ENCODE measurements at regions not wholly inside any gene's neighbourhood (a gene's known extent, or its start where the extent isn't known, plus 50 kb on each side); places are given as distances from the start of the nearest gene placed in this dataset.

- H3K27me3 ChIP-seq = no peaks in the 10 kb centered on the region
- H3K9ac ChIP-seq = no peak overlapping the region
- no peak for TF ChIP-seq Cebpa-rat (IDR thresholded peaks at IDR 0.05)
- no peaks in the 10 kb centered on the region for H3K9me3 ChIP-seq (replicated peaks in 1 of 11)
- no peaks in the 10 kb centered on the region for H4K20me1 ChIP-seq
- H3K4me2 ChIP-seq = no peak overlapping the region
- no peak overlapping the region for H3K27ac ChIP-seq
- no peak overlapping the region for H3K4me3 ChIP-seq
- peaks cover 0 to 7% (median 0%) of the 10 kb centered on the region in 10 experiments; a peak in 2 of 20 replicates for H3K4me1 ChIP-seq
- H3K36me3 ChIP-seq = no peaks in the 10 kb centered on the region
Measured at GRCh38 chr6:40896696-40897095, 142.3 kb downstream of the UNC5CL start.

GRCh38 chr6:40894962-40895799, 143.8 kb downstream of the UNC5CL start:
- no peak for TF ChIP-seq Cebpa-rat (IDR thresholded peaks at IDR 0.05)
- Histone ChIP-seq H3K9ac (no peak overlapping the region), H3K27me3 (no peaks in the 10 kb centered on the region), H3K4me2 (0 out of 22 replicates have a peak overlapping the region, but pooled peaks of 2 of the 11 experiments have one; percentile 11 to 18), H3K27ac (no peak overlapping the region), H3K4me3 (no peak overlapping the region), H3K9me3 (replicated peaks in 1 of 11) (no peaks in the 10 kb centered on the region), H3K36me3 (no peaks in the 10 kb centered on the region), H3K4me1 (peaks cover 0 to 7% (median 0%) of the 10 kb centered on the region in 10 experiments; a peak in 2 of 20 replicates), H4K20me1 (no peaks in the 10 kb centered on the region)

DNA sequence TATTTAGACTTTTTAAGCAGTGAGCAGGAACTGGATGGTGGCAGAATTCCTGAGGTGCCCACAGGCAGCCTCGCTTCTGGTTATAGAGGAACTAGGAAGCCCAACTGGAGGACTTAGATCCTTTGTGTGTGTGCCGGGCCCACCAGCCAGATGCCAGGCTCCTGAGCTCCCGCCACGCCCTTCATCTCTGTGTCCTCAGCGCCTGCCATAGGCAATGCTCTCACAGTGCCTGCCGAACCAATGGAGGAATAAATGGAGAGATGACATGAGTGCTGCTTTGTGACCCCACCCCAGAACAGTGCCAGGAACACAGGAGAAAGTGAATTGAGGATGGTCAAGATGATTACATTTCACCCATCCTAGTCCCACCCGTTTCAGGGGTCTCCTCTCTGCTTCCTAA, 146.0 kb downstream of the UNC5CL start:
- H3K4me2 ChIP-seq = no peak overlapping the region
- H4K20me1 ChIP-seq = no peaks in the 10 kb centered on the region
- no peak overlapping the region for H3K4me3 ChIP-seq
- no peaks in the 10 kb centered on the region for H3K9me3 ChIP-seq (replicated peaks in 1 of 11)
- no peak for TF ChIP-seq Cebpa-rat (IDR thresholded peaks at IDR 0.05)
- H3K4me1 ChIP-seq = peaks cover 0 to 7% (median 0%) of the 10 kb centered on the region in 10 experiments; a peak in 2 of 20 replicates
- H3K9ac ChIP-seq = no peak overlapping the region
- H3K27ac ChIP-seq = no peak overlapping the region
- H3K36me3 ChIP-seq = no peaks in the 10 kb centered on the region
- no peaks in the 10 kb centered on the region for H3K27me3 ChIP-seq

DNA sequence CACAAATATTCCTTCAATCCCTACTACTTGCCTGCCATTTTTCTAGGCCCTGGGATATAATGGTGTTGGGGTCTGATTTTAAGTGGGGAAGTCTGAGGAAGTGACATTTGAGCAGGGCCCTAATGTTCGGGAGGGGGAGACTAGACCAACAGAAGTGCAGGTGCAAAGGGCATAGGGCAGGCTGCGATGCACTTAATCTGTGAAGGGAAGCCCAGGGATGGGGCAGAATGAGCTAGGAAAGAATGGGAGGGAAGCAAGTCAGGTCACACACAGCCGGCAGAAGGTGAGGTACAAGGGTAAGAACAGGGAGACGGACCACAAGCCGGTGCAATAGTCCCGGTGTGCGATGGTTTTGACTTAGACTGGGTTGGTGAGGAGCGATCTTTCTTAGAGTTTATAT, 146.8 kb downstream of the UNC5CL start:
- H3K4me2 ChIP-seq = no peak overlapping the region
- H3K36me3 ChIP-seq = no peaks in the 10 kb centered on the region
- no peaks in the 10 kb centered on the region for H4K20me1 ChIP-seq
- peaks cover 0 to 7% (median 0%) of the 10 kb centered on the region in 10 experiments; a peak in 2 of 20 replicates for H3K4me1 ChIP-seq
- no peaks in the 10 kb centered on the region for H3K9me3 ChIP-seq (replicated peaks in 1 of 11)
- no peaks in the 10 kb centered on the region for H3K27me3 ChIP-seq
- H3K9ac ChIP-seq = no peak overlapping the region
- H3K4me3 ChIP-seq = no peak overlapping the region
- H3K27ac ChIP-seq = no peak overlapping the region
- TF ChIP-seq Cebpa-rat (IDR thresholded peaks at IDR 0.05) = no peak

DNA sequence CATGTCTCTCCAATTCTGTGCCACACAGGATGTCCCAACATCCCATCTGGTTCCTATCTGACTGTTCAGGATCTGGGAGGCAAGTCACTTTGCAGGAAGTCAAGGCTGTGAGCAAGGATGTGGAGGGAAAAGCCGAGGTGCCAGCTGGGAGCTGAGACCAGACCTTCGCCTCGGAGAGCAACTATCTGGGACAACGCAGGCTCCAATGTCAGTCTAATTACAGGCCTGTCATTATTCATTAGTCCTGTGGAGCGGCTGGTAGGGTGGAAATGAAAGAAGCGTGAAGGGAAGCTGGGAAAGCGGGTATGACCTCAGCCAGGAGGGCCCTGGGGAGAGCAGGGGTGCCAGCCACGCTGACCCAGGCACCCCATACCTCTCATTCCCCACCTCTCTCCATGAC, 147.3 kb downstream of the UNC5CL start:
- Histone ChIP-seq H3K9ac (no peak overlapping the region), H3K27ac (no peak overlapping the region), H3K4me3 (no peak overlapping the region), H3K4me1 (peaks cover 0 to 7% (median 0%) of the 10 kb centered on the region in 10 experiments; a peak in 2 of 20 replicates), H4K20me1 (no peaks in the 10 kb centered on the region; a peak in 1 of 22 replicates), H3K36me3 (no peaks in the 10 kb centered on the region), H3K4me2 (no peak overlapping the region), H3K9me3 (replicated peaks in 1 of 11) (no peaks in the 10 kb centered on the region), H3K27me3 (no peaks in the 10 kb centered on the region)
- no peak for TF ChIP-seq Cebpa-rat (IDR thresholded peaks at IDR 0.05)

DNA sequence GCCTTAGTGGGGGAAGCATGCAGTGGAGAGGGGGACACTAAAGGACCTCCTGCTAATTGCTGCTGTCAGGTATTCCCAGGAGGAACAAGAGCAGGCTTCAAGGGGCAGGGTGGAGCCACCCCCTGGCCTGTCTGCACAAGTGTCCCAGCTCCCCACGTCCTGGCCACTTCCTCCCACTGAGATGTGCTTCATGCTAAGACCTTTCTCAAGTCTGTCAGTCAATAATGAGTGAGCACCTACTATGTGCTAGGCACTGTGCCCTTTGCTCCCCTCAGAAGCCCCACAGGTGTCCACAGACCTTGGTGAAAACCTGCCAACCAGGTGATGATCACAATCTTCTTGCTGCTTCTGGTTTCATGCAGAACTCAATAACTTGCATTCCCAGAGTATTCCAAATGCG, 147.9 kb downstream of the UNC5CL start:
- Histone ChIP-seq H3K4me2 (no peak overlapping the region), H3K27ac (no peak overlapping the region), H3K27me3 (no peaks in the 10 kb centered on the region), H3K36me3 (no peaks in the 10 kb centered on the region), H3K9ac (no peak overlapping the region), H3K4me1 (peaks cover 0 to 7% (median 0%) of the 10 kb centered on the region in 10 experiments; a peak in 2 of 20 replicates), H3K9me3 (replicated peaks in 1 of 11) (no peaks in the 10 kb centered on the region), H4K20me1 (no peaks in the 10 kb centered on the region; a peak in 1 of 22 replicates), H3K4me3 (no peak overlapping the region)
- no peak for TF ChIP-seq Cebpa-rat (IDR thresholded peaks at IDR 0.05)

DNA sequence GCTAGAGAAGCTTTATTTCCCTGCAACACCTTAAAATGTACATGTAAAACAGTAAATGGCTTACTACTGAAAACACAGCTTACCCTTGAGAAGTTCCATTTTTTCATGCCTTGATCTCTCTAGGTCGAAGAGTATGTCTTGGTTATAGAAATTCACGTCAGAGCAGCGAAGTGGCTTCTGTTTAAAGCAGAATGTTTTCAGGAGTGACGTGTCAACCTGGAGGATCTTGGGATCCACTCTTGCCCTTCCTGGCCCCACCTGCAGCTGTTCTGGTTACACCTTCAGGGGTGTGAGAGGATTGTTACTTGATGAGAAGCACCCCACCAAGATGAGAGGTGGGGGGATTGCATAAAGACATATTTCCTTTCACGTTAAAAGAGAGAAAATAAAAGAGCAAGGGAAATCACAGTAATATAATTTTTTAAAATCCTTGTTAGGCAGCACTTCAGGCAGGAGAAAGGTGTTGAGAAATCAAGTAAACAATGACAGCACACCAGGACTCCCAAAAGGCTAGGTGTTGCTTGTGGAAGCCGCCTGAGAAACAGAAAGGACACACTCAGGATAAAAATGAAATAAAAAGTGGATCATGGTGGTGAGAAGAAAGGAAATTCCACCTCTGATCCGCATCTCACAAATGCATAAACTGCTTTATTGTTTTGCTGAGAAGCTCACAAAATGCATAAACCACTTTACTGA, 149.7 kb downstream of the UNC5CL start:
- H3K9me3 ChIP-seq (replicated peaks in 1 of 11) = no peaks in the 10 kb centered on the region
- TF ChIP-seq Cebpa-rat (IDR thresholded peaks at IDR 0.05) = no peak
- no peaks in the 10 kb centered on the region for H3K4me1 ChIP-seq
- no peak overlapping the region for H3K9ac ChIP-seq
- no peak overlapping the region for H3K4me3 ChIP-seq
- no peak overlapping the region for H3K4me2 ChIP-seq
- H3K36me3 ChIP-seq = no peaks in the 10 kb centered on the region
- H3K27ac ChIP-seq = no peak overlapping the region
- no peaks in the 10 kb centered on the region; a peak in 1 of 22 replicates for H4K20me1 ChIP-seq
- H3K27me3 ChIP-seq = no peaks in the 10 kb centered on the region

DNA sequence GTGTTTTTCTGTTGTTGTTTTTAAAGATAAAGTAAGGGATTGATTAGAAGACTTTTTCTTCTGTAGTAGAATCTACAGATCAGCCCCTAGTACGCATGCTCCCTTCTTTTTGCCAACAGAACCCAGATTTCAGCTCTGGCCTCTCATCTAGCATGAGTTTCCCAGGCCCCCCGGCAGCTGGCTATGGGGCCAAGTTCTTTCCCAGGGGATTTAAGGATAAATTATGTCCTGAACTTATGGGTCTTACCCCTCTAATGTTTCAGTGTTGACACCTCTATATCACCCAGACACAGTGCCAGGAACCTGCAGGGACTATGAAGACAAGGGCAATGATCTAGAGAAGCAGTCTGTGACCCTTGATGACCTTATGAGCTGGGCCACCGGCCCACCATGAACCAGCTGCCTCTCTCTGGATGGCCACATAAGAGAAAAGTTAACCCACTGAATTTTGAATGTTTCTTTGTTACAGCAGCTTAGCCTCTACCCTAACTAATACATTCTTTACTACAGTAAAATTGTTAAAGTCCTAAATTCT, 150.5 kb downstream of the UNC5CL start:
- Histone ChIP-seq H3K36me3 (no peaks in the 10 kb centered on the region), H3K9me3 (replicated peaks in 1 of 11) (no peaks in the 10 kb centered on the region), H3K4me3 (no peak overlapping the region), H3K4me1 (no peaks in the 10 kb centered on the region), H3K27ac (no peak overlapping the region), H3K27me3 (no peaks in the 10 kb centered on the region), H3K4me2 (no peak overlapping the region), H3K9ac (no peak overlapping the region), H4K20me1 (no peaks in the 10 kb centered on the region; a peak in 1 of 22 replicates)
- no peak for TF ChIP-seq Cebpa-rat (IDR thresholded peaks at IDR 0.05)

GRCh38 chr6:40887792-40888340, 151.2 kb downstream of the UNC5CL start:
- Histone ChIP-seq H4K20me1 (no peaks in the 10 kb centered on the region; a peak in 1 of 22 replicates), H3K4me1 (no peaks in the 10 kb centered on the region), H3K4me2 (no peak overlapping the region), H3K4me3 (no peak overlapping the region), H3K9me3 (replicated peaks in 1 of 11) (no peaks in the 10 kb centered on the region), H3K27ac (no peak overlapping the region), H3K36me3 (no peaks in the 10 kb centered on the region), H3K9ac (no peak overlapping the region), H3K27me3 (no peaks in the 10 kb centered on the region)
- TF ChIP-seq Cebpa-rat (IDR thresholded peaks at IDR 0.05) = no peak

Measured in BLaER1 treated with 17β-estradiol and CSF1 and Interleukin-3, amounts not matched to agents 10 nM and 100 nM (cell line).